ENCODE measurements at regions not wholly inside any gene's neighbourhood (a gene's known extent, or its start where the extent isn't known, plus 50 kb on each side); places are given as distances from the start of the nearest gene placed in this dataset.

DNA sequence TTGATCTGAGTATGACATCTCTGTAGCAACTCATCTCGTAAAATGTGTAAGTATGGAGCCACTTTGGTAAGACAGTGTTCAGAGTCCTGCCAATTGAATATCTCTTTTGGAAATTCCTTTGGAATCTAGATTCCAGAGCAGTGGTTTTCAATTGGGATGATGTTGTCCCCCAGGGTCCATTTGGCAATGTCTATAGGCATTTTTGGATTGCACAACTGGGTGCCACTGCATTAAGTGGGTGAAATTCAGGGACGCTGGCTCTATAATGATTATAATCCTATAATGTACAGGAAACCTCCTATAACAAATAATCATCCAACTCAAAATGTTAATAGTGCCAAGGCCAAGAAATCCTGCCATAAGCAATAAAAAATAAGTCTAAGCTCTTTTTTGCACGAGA, 404.8 kb upstream of the RAG2 start (continued):
- TF ChIP-seq, protein P1, sequence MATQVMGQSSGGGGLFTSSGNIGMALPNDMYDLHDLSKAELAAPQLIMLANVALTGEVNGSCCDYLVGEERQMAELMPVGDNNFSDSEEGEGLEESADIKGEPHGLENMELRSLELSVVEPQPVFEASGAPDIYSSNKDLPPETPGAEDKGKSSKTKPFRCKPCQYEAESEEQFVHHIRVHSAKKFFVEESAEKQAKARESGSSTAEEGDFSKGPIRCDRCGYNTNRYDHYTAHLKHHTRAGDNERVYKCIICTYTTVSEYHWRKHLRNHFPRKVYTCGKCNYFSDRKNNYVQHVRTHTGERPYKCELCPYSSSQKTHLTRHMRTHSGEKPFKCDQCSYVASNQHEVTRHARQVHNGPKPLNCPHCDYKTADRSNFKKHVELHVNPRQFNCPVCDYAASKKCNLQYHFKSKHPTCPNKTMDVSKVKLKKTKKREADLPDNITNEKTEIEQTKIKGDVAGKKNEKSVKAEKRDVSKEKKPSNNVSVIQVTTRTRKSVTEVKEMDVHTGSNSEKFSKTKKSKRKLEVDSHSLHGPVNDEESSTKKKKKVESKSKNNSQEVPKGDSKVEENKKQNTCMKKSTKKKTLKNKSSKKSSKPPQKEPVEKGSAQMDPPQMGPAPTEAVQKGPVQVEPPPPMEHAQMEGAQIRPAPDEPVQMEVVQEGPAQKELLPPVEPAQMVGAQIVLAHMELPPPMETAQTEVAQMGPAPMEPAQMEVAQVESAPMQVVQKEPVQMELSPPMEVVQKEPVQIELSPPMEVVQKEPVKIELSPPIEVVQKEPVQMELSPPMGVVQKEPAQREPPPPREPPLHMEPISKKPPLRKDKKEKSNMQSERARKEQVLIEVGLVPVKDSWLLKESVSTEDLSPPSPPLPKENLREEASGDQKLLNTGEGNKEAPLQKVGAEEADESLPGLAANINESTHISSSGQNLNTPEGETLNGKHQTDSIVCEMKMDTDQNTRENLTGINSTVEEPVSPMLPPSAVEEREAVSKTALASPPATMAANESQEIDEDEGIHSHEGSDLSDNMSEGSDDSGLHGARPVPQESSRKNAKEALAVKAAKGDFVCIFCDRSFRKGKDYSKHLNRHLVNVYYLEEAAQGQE (IDR thresholded peaks at IDR 0.05; ENCODE audit: low read depth) = no peak
- TF ChIP-seq EGR1 (IDR thresholded peaks at IDR 0.05; ENCODE audit: low read depth) = no peak
- TF ChIP-seq, protein P2, sequence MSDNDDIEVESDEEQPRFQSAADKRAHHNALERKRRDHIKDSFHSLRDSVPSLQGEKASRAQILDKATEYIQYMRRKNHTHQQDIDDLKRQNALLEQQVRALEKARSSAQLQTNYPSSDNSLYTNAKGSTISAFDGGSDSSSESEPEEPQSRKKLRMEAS (IDR thresholded peaks at IDR 0.05) = no peak

DNA sequence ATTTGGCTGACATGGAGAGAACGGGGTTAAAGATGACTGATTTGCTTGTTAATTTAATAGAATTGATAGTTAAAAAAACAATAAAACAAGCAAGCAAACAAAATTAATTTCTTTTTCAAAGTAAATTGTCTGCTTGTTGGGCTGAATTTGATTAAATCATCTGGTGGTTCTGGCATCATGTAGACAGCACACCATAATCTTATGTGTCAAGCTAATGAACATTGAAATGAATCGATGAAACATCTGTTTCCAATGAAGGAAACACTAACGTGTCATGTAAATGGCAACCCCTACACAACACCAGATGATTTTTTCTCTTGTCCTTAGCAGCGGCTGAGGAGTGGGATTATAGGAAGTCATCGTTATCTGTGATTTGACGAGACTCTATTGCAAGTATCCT, 399.6 kb upstream of the RAG2 start:
- RAD21 ChIA-PET (ENCODE audit: low non-redundant PET in 1 of 2, low total read pairs in 2 of 2, uncharacterized antibody in 2 of 2, unreplicated experiment in 2 of 2) = no interaction called here
- H4K20me1 ChIP-seq (ENCODE audit: insufficient read depth) = no peaks in the 10 kb centered on the region
- no peak overlapping the region for H3K4me3 ChIP-seq (replicated peaks in 1 of 2; ENCODE audit: low read depth in 1 of 2, low read length in 2 of 2)
- TF ChIP-seq SIN3A (IDR thresholded peaks at IDR 0.05; ENCODE audit: low read depth) = no peak
- TF ChIP-seq POLR2AphosphoS5 (IDR thresholded peaks at IDR 0.05; ENCODE audit: low read depth, low read length) = no peak
- no peak for TF ChIP-seq ELF1 (IDR thresholded peaks at IDR 0.05; ENCODE audit: borderline replicate concordance, low read depth)
- H3K36me3 ChIP-seq (ENCODE audit: control insufficient read depth in 1 of 2, insufficient read depth in 2 of 2, low read length in 2 of 2) = no peaks in the 10 kb centered on the region
- no peak overlapping the region for H3K4me2 ChIP-seq (ENCODE audit: low read length)
- POLR2A ChIA-PET = no interaction called here
- no peaks in the 10 kb centered on the region for H3K4me1 ChIP-seq (ENCODE audit: control insufficient read depth in 1 of 2, insufficient read depth in 2 of 2, low read length in 2 of 2)
- BruUV-seq (replicated peaks) = no TSS peak
- no peaks in the 10 kb centered on the region for H3K27me3 ChIP-seq (ENCODE audit: insufficient read depth, low read length)
- H3K9me3 ChIP-seq (ENCODE audit: control insufficient read depth in 1 of 2, insufficient read depth in 1 of 2, low read depth in 1 of 2, low read length in 2 of 2) = peaks cover 4 to 12% of the 10 kb centered on the region in 2 experiments; a peak in 2 of 4 replicates
- H3K9ac ChIP-seq (ENCODE audit: low read length) = no peak overlapping the region
- no peaks in the 10 kb centered on the region for H3K79me2 ChIP-seq (ENCODE audit: insufficient read depth, low read length)
- no peak for DNase-seq (ENCODE audit: low read depth, low spot score)
- no peaks in the 10 kb centered on the region for H3K9me2 ChIP-seq (ENCODE audit: insufficient read depth)
- H2AFZ ChIP-seq (ENCODE audit: low read depth, low read length, poor library complexity, severe bottlenecking) = no peak overlapping the region
- H3K27ac ChIP-seq (ENCODE audit: low read depth, low read length) = no peak overlapping the region
- CTCF ChIA-PET = no interaction called here
- ATAC-seq = no peak
- intact Hi-C loops (cut with micrococcal nuclease) = no loop called here
